PC-9 (cell line): ENCODE measurements at regions not wholly inside any gene's neighbourhood (a gene's known extent, or its start where the extent isn't known, plus 50 kb on each side); places are given as distances from the start of the nearest gene placed in this dataset.

Experiments
- BruUV-seq: library from RNA; stranded (reverse); fragments of 400-500 nt; replicated peaks from 2 replicates; lab custom pipeline; 2021; lab: Mats Ljungman, UMichigan
- CTCF ChIA-PET: fragments of 300-600 bp; sonication (Branson Sonifier 250); formaldehyde crosslinking; loops from one replicate; lab custom pipeline; 2022; ENCODE audit warnings: antibody characterized with exemption; lab: Charles Lee
- POLR2A ChIA-PET: fragments of 300-600 bp; sonication (Branson Sonifier 250); formaldehyde crosslinking; loops from one replicate; lab custom pipeline; 2022; ENCODE audit warnings: antibody characterized with exemption; ENCODE audit not compliant: unreplicated experiment; lab: Charles Lee
- DNase-seq, 2 experiments: peaks; one replicate each; pipeline versions ENCODE4 v3.0.0 to v3.0.0-alpha.2; 2015 to 2022; ENCODE audit warnings: mixed read lengths in 1 of 2
- H2AFZ ChIP-seq: fragments of 200-600 bp; sonication (generic); 2 replicates; pipeline ENCODE4 v1.8.1; 2017; ENCODE audit warnings: antibody characterized with exemption
- H3F3A ChIP-seq: fragments of 200-600 bp; sonication (generic); 2 replicates; pipeline ENCODE4 v1.8.1; 2017; ENCODE audit warnings: antibody characterized with exemption, mild to moderate bottlenecking, low read depth; ENCODE audit not compliant: insufficient read depth
- H3K27ac ChIP-seq: fragments of 200-600 bp; sonication (generic); 2 replicates; pipeline ENCODE4 v1.6.1; 2016; ENCODE audit warnings: mixed run types
- H3K27me3 ChIP-seq: fragments of 200-600 bp; sonication (generic); 2 replicates; pipeline ENCODE4 v1.6.1; 2016; ENCODE audit warnings: low read depth, mixed run types; ENCODE audit not compliant: insufficient read depth
- H3K36me3 ChIP-seq: fragments of 200-600 bp; sonication (generic); 2 replicates; pipeline ENCODE4 v1.6.1; 2016; ENCODE audit warnings: low read depth, mixed run types
- H3K4me1 ChIP-seq: fragments of 200-600 bp; sonication (generic); replicated peaks from 2 replicates; pipeline ENCODE4 v1.6.1; 2016; ENCODE audit warnings: mixed run types; ENCODE audit not compliant: insufficient read depth
- H3K4me2 ChIP-seq: fragments of 200-600 bp; sonication (generic); 2 replicates; pipeline ENCODE4 v1.6.1; 2017; ENCODE audit warnings: mixed run types
- H3K4me3 ChIP-seq: fragments of 200-600 bp; sonication (generic); 2 replicates; pipeline ENCODE4 v1.6.1; 2016; ENCODE audit warnings: mixed run types
- H3K79me2 ChIP-seq: fragments of 200-600 bp; sonication (generic); 2 replicates; pipeline ENCODE4 v1.6.1; 2017; ENCODE audit warnings: low read depth, mixed run types
- H3K9me2 ChIP-seq: fragments of 200-600 bp; sonication (generic); 2 replicates; pipeline ENCODE4 v1.8.1; 2017; ENCODE audit warnings: mild to moderate bottlenecking; ENCODE audit not compliant: insufficient read depth
- H3K9me3 ChIP-seq: fragments of 200-600 bp; sonication (generic); 2 replicates; pipeline ENCODE4 v1.8.1; 2016; ENCODE audit warnings: low read depth; ENCODE audit not compliant: insufficient read depth
- H4K20me1 ChIP-seq: fragments of 200-600 bp; sonication (generic); 2 replicates; pipeline ENCODE4 v1.8.1; 2017; ENCODE audit not compliant: insufficient read depth
- CTCF ChIP-seq: fragments of 200-600 bp; sonication (generic); conservative IDR thresholded peaks from 2 replicates; pipeline ENCODE4 v1.6.1; 2017; ENCODE audit warnings: mixed run types, antibody characterized with exemption, mild to moderate bottlenecking, moderate library complexity
- EZH2 ChIP-seq: fragments of 200-600 bp; sonication (generic); IDR thresholded peaks from 2 replicates; pipeline ENCODE4 v1.8.0; 2017; ENCODE audit warnings: antibody characterized with exemption, low read depth
- intact Hi-C: fragments of 100-400 bp; cut with micrococcal nuclease; formaldehyde crosslinking; loops from one replicate; pipeline ENCODE4 v1.10.0; 2022; ENCODE audit not compliant: unreplicated experiment

DNA sequence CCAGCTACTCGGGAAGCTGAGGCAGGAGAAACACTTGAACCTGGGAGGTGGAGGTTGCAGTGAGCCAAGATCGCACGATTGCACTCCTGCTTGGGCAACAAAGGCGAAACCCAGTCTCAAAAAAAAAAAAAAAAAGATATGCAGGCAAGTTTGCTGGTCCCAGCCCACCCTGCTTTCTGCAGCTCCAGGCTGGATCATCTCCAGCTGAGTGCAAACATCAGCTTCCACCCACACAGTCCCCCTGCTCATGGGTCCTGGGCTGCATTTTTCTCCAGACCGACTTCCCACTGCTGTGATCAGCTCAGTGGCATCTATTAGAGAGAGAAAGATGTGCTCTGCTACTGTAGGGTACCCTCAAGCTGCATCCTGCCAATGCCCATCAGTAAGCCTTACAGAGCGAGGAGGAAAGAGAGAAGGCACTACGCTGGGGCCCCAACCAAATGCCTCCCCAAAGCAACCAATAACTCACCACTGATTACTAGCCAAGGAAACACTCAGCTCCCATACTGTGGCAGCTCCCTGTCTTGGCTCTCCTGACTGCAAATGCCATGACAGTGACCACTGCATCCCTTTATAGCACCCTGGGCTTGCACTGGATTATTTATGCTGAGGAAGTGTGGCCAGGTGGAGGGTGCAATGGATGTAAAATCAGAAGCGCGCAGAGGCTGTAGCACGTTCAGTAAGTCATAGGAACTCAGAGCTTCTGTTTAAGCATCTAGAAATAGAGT is 170.9 kb upstream of the ZNF507 start:
- intact Hi-C loops, result no loop called here
- no peaks in the 10 kb centered on the region for H3F3A ChIP-seq
- H3K9me2 ChIP-seq, result no peaks in the 10 kb centered on the region
- H3K9me3 ChIP-seq, result no peaks in the 10 kb centered on the region
- no peak overlapping the region for H2AFZ ChIP-seq
- no TSS peak for BruUV-seq
- CTCF ChIA-PET, result interaction anchor here (0.7 kb wide), 1 partner anchor 269 kb away, joined by 5 read pairs; no protein-coding TSS in a partner anchor
- POLR2A ChIA-PET, result no interaction called here
- H3K27ac ChIP-seq, result no peak overlapping the region
- TF ChIP-seq EZH2 (no peak), CTCF (no peak)
- no peaks in the 10 kb centered on the region for H4K20me1 ChIP-seq
- no peaks in the 10 kb centered on the region for H3K79me2 ChIP-seq
- H3K27me3 ChIP-seq, result peaks cover 39% of the 10 kb centered on the region
- H3K36me3 ChIP-seq, result no peaks in the 10 kb centered on the region
- no peak overlapping the region for H3K4me2 ChIP-seq
- no peak for DNase-seq
- no peak overlapping the region for H3K4me3 ChIP-seq
- no peaks in the 10 kb centered on the region for H3K4me1 ChIP-seq

DNA sequence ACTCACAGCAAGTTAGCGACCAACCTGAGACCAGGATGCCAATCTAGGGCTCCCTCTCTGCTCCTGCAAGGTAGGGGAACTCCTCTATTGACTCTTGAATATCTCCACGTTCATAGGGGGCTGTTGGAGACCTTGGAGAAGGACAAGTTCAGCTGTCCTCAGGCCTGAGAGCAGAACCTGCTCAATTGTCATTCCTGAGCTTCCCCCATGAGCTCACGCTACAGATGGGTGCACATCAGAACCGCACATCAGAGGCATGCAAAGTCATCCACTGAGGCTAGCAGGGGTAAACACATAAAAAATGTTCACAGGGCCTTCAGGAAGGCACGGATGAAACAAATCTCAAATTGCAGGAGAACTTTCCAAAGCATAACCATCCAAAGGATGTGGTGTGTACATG is 168.8 kb upstream of the ZNF507 start:
- Histone ChIP-seq H2AFZ (no peak overlapping the region), H4K20me1 (no peaks in the 10 kb centered on the region), H3K4me1 (no peaks in the 10 kb centered on the region), H3K4me3 (no peak overlapping the region), H3K79me2 (no peaks in the 10 kb centered on the region), H3K36me3 (no peaks in the 10 kb centered on the region), H3K9me3 (no peaks in the 10 kb centered on the region), H3K27ac (no peak overlapping the region), H3K9me2 (no peaks in the 10 kb centered on the region), H3K4me2 (no peak overlapping the region), H3K27me3 (peaks cover 40% of the 10 kb centered on the region), H3F3A (no peaks in the 10 kb centered on the region)
- DNase-seq, result no peak
- TF ChIP-seq EZH2, result no peak
- no peak for TF ChIP-seq CTCF
- ChIA-PET POLR2A (no interaction called here), CTCF (no interaction called here)
- intact Hi-C loops, result no loop called here
- BruUV-seq, result no TSS peak

DNA sequence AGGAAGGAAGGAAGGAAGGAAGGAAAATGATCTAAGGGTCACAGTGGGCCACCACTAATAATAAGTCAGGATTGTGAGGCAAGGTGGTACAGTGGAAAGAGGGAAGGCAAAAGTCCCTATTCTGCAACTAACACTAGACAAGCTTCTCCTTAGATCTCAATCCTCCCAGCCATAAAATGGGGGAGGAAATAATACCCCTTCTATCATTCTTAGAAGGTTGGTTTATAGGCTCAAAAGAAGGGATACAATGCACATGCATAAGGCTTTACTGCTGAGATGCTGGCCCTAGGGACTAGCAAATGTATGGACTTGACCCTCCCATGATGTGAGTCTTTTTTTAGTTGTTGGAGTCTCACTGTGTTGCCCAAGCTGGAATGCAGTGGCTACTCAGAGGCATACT is 167.7 kb upstream of the ZNF507 start:
- H3K27ac ChIP-seq, result no peak overlapping the region
- no peaks in the 10 kb centered on the region for H3K36me3 ChIP-seq
- no peaks in the 10 kb centered on the region for H3K9me2 ChIP-seq
- CTCF ChIA-PET, result no interaction called here
- no peak overlapping the region for H2AFZ ChIP-seq
- no peaks in the 10 kb centered on the region for H3K79me2 ChIP-seq
- no TSS peak for BruUV-seq
- POLR2A ChIA-PET, result no interaction called here
- peaks cover 38% of the 10 kb centered on the region for H3K27me3 ChIP-seq
- H3K4me3 ChIP-seq, result no peak overlapping the region
- TF ChIP-seq CTCF (no peak), EZH2 (no peak)
- H3F3A ChIP-seq, result no peaks in the 10 kb centered on the region
- H4K20me1 ChIP-seq, result no peaks in the 10 kb centered on the region
- DNase-seq, result no peak
- H3K4me1 ChIP-seq, result no peaks in the 10 kb centered on the region
- H3K4me2 ChIP-seq, result no peak overlapping the region
- intact Hi-C loops, result no loop called here
- H3K9me3 ChIP-seq, result no peaks in the 10 kb centered on the region
